Suprapubic skin (tissue), 4 donors: ENCODE measurements at regions not wholly inside any gene's neighbourhood (a gene's known extent, or its start where the extent isn't known, plus 50 kb on each side); places are given as distances from the start of the nearest gene placed in this dataset.

ENCODE experiments used
- DNase-seq, 2 donors: peaks; one replicate each; pipeline ENCODE4 v3.0.0-alpha.2; 2019; ENCODE audit warnings: low spot score in 2 of 2
- H3K27ac ChIP-seq: fragments of 200-600 bp; sonication (generic); one replicate; pipeline ENCODE4 v1.5.1; 2019
- H3K27me3 ChIP-seq: fragments of 200-600 bp; sonication (generic); one replicate; pipeline ENCODE4 v1.5.1; 2019
- H3K36me3 ChIP-seq: fragments of 200-600 bp; sonication (generic); one replicate; pipeline ENCODE4 v1.5.1; 2019
- H3K4me1 ChIP-seq: fragments of 200-600 bp; sonication (generic); one replicate; pipeline ENCODE4 v1.5.1; 2019
- H3K4me3 ChIP-seq: fragments of 200-600 bp; sonication (generic); one replicate; pipeline ENCODE4 v1.5.1; 2019; ENCODE audit warnings: mild to moderate bottlenecking
- H3K9me3 ChIP-seq: fragments of 200-600 bp; sonication (generic); one replicate; pipeline ENCODE4 v1.5.1; 2019
- CTCF ChIP-seq, 2 donors: fragments of 200-600 bp in 1 of 2; fragments of 450-650 bp in 1 of 2; sonication (generic) in 1 of 2; IDR thresholded peaks; one replicate each; pipeline ENCODE4 v1.5.1; 2016 to 2019; ENCODE audit warnings: antibody characterized with exemption in 2 of 2, mild to moderate bottlenecking in 1 of 2, moderate library complexity in 1 of 2
- EP300 ChIP-seq: sonication (generic); formaldehyde crosslinking; IDR thresholded peaks from one replicate; pipeline ENCODE4 v1.6.1; 2017; ENCODE audit warnings: antibody characterized with exemption
- POLR2A ChIP-seq, 2 donors: fragments of 450-650 bp; IDR thresholded peaks; one replicate each; pipeline ENCODE4 v1.6.1; 2017; ENCODE audit warnings: antibody characterized with exemption in 2 of 2, mild to moderate bottlenecking in 2 of 2, moderate library complexity in 2 of 2
- POLR2AphosphoS5 ChIP-seq, 3 donors: sonication (generic); formaldehyde crosslinking; IDR thresholded peaks; one replicate each; pipeline ENCODE4 v1.6.1; 2017; ENCODE audit warnings: antibody characterized with exemption in 3 of 3
- WGBS: methylation state at CpG from one replicate; pipeline ENCODE4 v1.1.5; 2018; 5-methylcytosine and 5-hydroxymethylcytosine counted together

DNA sequence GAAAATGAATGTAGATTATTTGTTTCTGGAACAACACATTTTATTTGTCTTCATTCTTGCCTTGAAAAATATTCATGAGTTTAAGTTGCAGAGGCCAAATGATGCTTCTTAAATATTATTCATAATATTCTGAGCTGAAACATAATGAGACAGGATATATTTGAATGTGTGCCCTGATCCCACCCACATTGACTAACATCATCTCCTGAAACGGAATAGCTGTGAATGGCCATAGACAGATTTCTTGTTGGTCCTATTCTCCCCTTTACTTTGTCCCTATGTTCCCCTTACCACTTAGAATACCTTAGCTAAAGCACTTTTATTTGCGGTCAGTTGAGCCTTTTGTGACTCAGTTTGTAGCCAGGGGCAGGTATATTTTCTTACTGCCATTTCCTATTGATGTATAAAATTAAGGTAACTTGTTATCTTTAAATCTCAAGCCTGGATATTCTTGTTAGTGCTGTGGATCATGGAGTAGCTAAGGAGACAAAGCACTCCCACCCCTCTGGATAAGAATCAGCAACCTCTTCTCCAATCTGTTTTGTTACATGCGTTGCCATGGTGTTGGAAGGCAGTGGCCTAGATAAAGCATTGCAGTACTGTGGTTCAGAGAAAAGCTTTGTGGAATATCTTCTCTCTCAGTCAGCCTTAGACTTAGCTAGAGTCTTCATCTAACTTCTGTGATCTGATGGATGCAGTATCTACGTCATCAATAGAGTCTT, 478.5 kb upstream of the DEPDC1 start:
- WGBS, result 59% methylated on average over 4 of the region's 4 CpGs
- H3K27ac ChIP-seq, result no peak overlapping the region
- no peaks in the 10 kb centered on the region for H3K36me3 ChIP-seq
- H3K4me3 ChIP-seq, result no peak overlapping the region
- TF ChIP-seq POLR2AphosphoS5 (IDR thresholded peaks at IDR 0.05), result no peak
- TF ChIP-seq POLR2A (IDR thresholded peaks at IDR 0.05), result no peak
- no peak for TF ChIP-seq EP300
- no peak for TF ChIP-seq CTCF (IDR thresholded peaks at IDR 0.05)
- H3K9me3 ChIP-seq, result no peaks in the 10 kb centered on the region
- no peak for DNase-seq
- no peaks in the 10 kb centered on the region for H3K27me3 ChIP-seq
- peaks cover 17% of the 10 kb centered on the region for H3K4me1 ChIP-seq

- no peaks in the 10 kb centered on the region for H3K36me3 ChIP-seq
- H3K4me1 ChIP-seq, result peaks cover 17% of the 10 kb centered on the region
- no peak for DNase-seq
- H3K4me3 ChIP-seq, result no peak overlapping the region
- H3K9me3 ChIP-seq, result no peaks in the 10 kb centered on the region
- H3K27me3 ChIP-seq, result no peaks in the 10 kb centered on the region
- H3K27ac ChIP-seq, result no peak overlapping the region
- WGBS, result 92% methylated on average over 4 of the region's 4 CpGs
- TF ChIP-seq POLR2A (IDR thresholded peaks at IDR 0.05), result no peak
- TF ChIP-seq EP300, result no peak
- no peak for TF ChIP-seq CTCF (IDR thresholded peaks at IDR 0.05)
- no peak for TF ChIP-seq POLR2AphosphoS5 (IDR thresholded peaks at IDR 0.05)
Measured at GRCh38 chr1:68976916-68977610, 480.2 kb upstream of the DEPDC1 start.

- Histone ChIP-seq H3K36me3 (no peaks in the 10 kb centered on the region), H3K27ac (no peak overlapping the region), H3K4me1 (peaks cover 13% of the 10 kb centered on the region), H3K4me3 (no peak overlapping the region), H3K27me3 (no peaks in the 10 kb centered on the region), H3K9me3 (no peaks in the 10 kb centered on the region)
- 83% methylated on average over 1 of the region's 1 CpG for WGBS
- no peak for DNase-seq
- no peak for TF ChIP-seq CTCF (IDR thresholded peaks at IDR 0.05)
- no peak for TF ChIP-seq POLR2A (IDR thresholded peaks at IDR 0.05)
- no peak for TF ChIP-seq POLR2AphosphoS5 (IDR thresholded peaks at IDR 0.05)
- TF ChIP-seq EP300, result no peak
Measured at GRCh38 chr1:68979891-68980290, 483.0 kb upstream of the DEPDC1 start.

GRCh38 chr1:68984289-68984688, 487.4 kb upstream of the DEPDC1 start:
- H3K27ac ChIP-seq, result no peak overlapping the region
- DNase-seq, result no peak
- no peak for TF ChIP-seq POLR2A (IDR thresholded peaks at IDR 0.05)
- no peak for TF ChIP-seq EP300
- no peak for TF ChIP-seq CTCF (IDR thresholded peaks at IDR 0.05)
- TF ChIP-seq POLR2AphosphoS5 (IDR thresholded peaks at IDR 0.05), result no peak
- H3K4me1 ChIP-seq, result no peaks in the 10 kb centered on the region
- H3K27me3 ChIP-seq, result no peaks in the 10 kb centered on the region
- H3K36me3 ChIP-seq, result no peaks in the 10 kb centered on the region
- 98% methylated on average over 2 of the region's 2 CpGs for WGBS
- no peak overlapping the region for H3K4me3 ChIP-seq
- H3K9me3 ChIP-seq, result no peaks in the 10 kb centered on the region

GRCh38 chr1:68994096-68994495, 497.2 kb upstream of the DEPDC1 start:
- TF ChIP-seq POLR2A (IDR thresholded peaks at IDR 0.05) (no peak), EP300 (no peak), CTCF (IDR thresholded peaks at IDR 0.05) (no peak), POLR2AphosphoS5 (IDR thresholded peaks at IDR 0.05) (no peak)
- no peak overlapping the region for H3K27ac ChIP-seq
- H3K4me3 ChIP-seq, result no peak overlapping the region
- H3K27me3 ChIP-seq, result no peaks in the 10 kb centered on the region
- 86% methylated on average over 4 of the region's 4 CpGs for WGBS
- no peaks in the 10 kb centered on the region for H3K4me1 ChIP-seq
- H3K9me3 ChIP-seq, result no peaks in the 10 kb centered on the region
- DNase-seq, result no peak
- H3K36me3 ChIP-seq, result no peaks in the 10 kb centered on the region
